Aorta (tissue), 5 donors: ENCODE measurements at regions not wholly inside any gene's neighbourhood (a gene's known extent, or its start where the extent isn't known, plus 50 kb on each side); places are given as distances from the start of the nearest gene placed in this dataset.

Experiments used
- ATAC-seq: fragments of 200-7000 bp; cut with Tn5 transposase; one replicate; pipeline ENCODE4 v1.9.1; 2022; ENCODE audit warnings: moderate library complexity; ENCODE audit not compliant: low FRiP score
- DNase-seq, 2 donors: peaks; one replicate each; pipeline ENCODE4 v3.0.0-alpha.2; 2020
- H3K27ac ChIP-seq, 2 donors: one replicate each; pipeline ENCODE4 v1.5.1; 2013; ENCODE audit warnings: low read length in 2 of 2, mild to moderate bottlenecking in 2 of 2, moderate library complexity in 2 of 2, control low read depth in 1 of 2, inconsistent platforms in 1 of 2, low read depth in 1 of 2
- H3K27me3 ChIP-seq, 2 donors: one replicate each; pipeline ENCODE4 v1.6.1; 2013; ENCODE audit warnings: control low read depth in 1 of 2, low read length in 1 of 2, mild to moderate bottlenecking in 1 of 2, moderate library complexity in 1 of 2; ENCODE audit not compliant: insufficient read depth in 2 of 2, control insufficient read depth in 1 of 2
- H3K36me3 ChIP-seq, 2 donors: one replicate each; pipeline ENCODE4 v1.6.1; 2013; ENCODE audit warnings: control low read depth in 1 of 2, low read length in 1 of 2, mild to moderate bottlenecking in 1 of 2; ENCODE audit not compliant: insufficient read depth in 2 of 2, control insufficient read depth in 1 of 2
- H3K4me1 ChIP-seq, 2 donors: one replicate each; pipeline ENCODE4 v1.6.1; 2013; ENCODE audit warnings: low read length in 2 of 2, control low read depth in 1 of 2, mild to moderate bottlenecking in 1 of 2, moderate library complexity in 1 of 2; ENCODE audit not compliant: insufficient read depth in 2 of 2, control insufficient read depth in 1 of 2
- H3K4me3 ChIP-seq, 2 donors: one replicate each; pipeline ENCODE4 v1.5.1; 2013; ENCODE audit warnings: low read length in 2 of 2, control low read depth in 1 of 2, mild to moderate bottlenecking in 1 of 2
- H3K9me3 ChIP-seq: one replicate; pipeline ENCODE4 v1.6.1; 2013; ENCODE audit warnings: mild to moderate bottlenecking, low read length; ENCODE audit not compliant: control insufficient read depth
- WGBS, 2 donors: extraction: QIAGEN DNeasy Blood & Tissue Kit; methylation state at CpG; one replicate each; pipeline ENCODE4 v1.1.7; 2013; 5-methylcytosine and 5-hydroxymethylcytosine counted together
- intact Hi-C, 2 donors: fragments of 100-400 bp; cut with DNase I; formaldehyde crosslinking; loops; one replicate each; pipeline versions ENCODE4 v1.14.2 to v1.15.0; 2022
- donor health status: healthy with polysubstance abuse.
- donor health status: Bipolar disorder and iron deficiency.
- donor health status: DM: no; HTN: no; CAD: no.
- donor health status: DM: no; HTN: no; CAD: no.
- donor health status: DM: yes; HTN: yes; CAD: no.

- no peak overlapping the region for H3K4me3 ChIP-seq
- H3K27ac ChIP-seq, result no peak overlapping the region
- 94% methylated on average over 7 of the region's 7 CpGs for WGBS, 2 donors
- intact Hi-C loops, result no loop called here
- H3K36me3 ChIP-seq, result no peaks in the 10 kb centered on the region
- no peaks in the 10 kb centered on the region for H3K4me1 ChIP-seq
- DNase-seq (no peak), ATAC-seq (no peak)
- no peaks in the 10 kb centered on the region for H3K27me3 ChIP-seq
- H3K9me3 ChIP-seq, result peaks cover 2% of the 10 kb centered on the region
Measured at GRCh38 chr6:148081076-148081475, 261.6 kb upstream of the SASH1 start.

GRCh38 chr6:148082044-148082443, 260.6 kb upstream of the SASH1 start:
- Histone ChIP-seq H3K27me3 (no peaks in the 10 kb centered on the region), H3K4me1 (no peaks in the 10 kb centered on the region), H3K9me3 (no peaks in the 10 kb centered on the region), H3K4me3 (no peak overlapping the region), H3K36me3 (no peaks in the 10 kb centered on the region), H3K27ac (no peak overlapping the region)
- DNase-seq, result no peak
- ATAC-seq, result no peak
- intact Hi-C loops, result no loop called here
- 47 to 48% methylated on average over 2 of the region's 2 CpGs for WGBS, 2 donors

GRCh38 chr6:148082696-148083095, 259.9 kb upstream of the SASH1 start:
- Histone ChIP-seq H3K9me3 (no peaks in the 10 kb centered on the region), H3K36me3 (no peaks in the 10 kb centered on the region), H3K4me3 (no peak overlapping the region), H3K27me3 (no peaks in the 10 kb centered on the region), H3K27ac (no peak overlapping the region), H3K4me1 (no peaks in the 10 kb centered on the region)
- ATAC-seq (no peak), DNase-seq (no peak)
- intact Hi-C loops, result no loop called here
- WGBS, 2 donors, result 87 to 89% methylated on average over 2 of the region's 2 CpGs

GRCh38 chr6:148085631-148086331, 256.9 kb upstream of the SASH1 start:
- H3K27me3 ChIP-seq, result no peaks in the 10 kb centered on the region
- H3K9me3 ChIP-seq, result peaks cover 2% of the 10 kb centered on the region
- DNase-seq, result no peak
- H3K4me3 ChIP-seq, result no peak overlapping the region
- H3K36me3 ChIP-seq, result no peaks in the 10 kb centered on the region
- H3K4me1 ChIP-seq, result no peaks in the 10 kb centered on the region
- WGBS, 2 donors, result 93 to 95% methylated on average over 3 of the region's 3 CpGs
- no peak for ATAC-seq
- H3K27ac ChIP-seq, result no peak overlapping the region
- intact Hi-C loops, result no loop called here

- no peak for ATAC-seq
- H3K27me3 ChIP-seq, result no peaks in the 10 kb centered on the region
- 95 to 97% methylated on average over 1 of the region's 1 CpG for WGBS, 2 donors
- H3K4me1 ChIP-seq, result no peaks in the 10 kb centered on the region
- no peak for DNase-seq
- peaks cover 3% of the 10 kb centered on the region for H3K9me3 ChIP-seq
- intact Hi-C loops, result no loop called here
- H3K27ac ChIP-seq, result no peak overlapping the region
- H3K36me3 ChIP-seq, result no peaks in the 10 kb centered on the region
- no peak overlapping the region for H3K4me3 ChIP-seq
Measured at GRCh38 chr6:148086386-148086785, 256.3 kb upstream of the SASH1 start.

- WGBS, 2 donors, result 66 to 75% methylated on average over 3 of the region's 3 CpGs
- Histone ChIP-seq H3K4me1 (no peaks in the 10 kb centered on the region), H3K27me3 (no peaks in the 10 kb centered on the region), H3K9me3 (peaks cover 3% of the 10 kb centered on the region), H3K27ac (no peak overlapping the region), H3K36me3 (no peaks in the 10 kb centered on the region), H3K4me3 (no peak overlapping the region)
- ATAC-seq (no peak), DNase-seq (no peak)
- intact Hi-C loops, result no loop called here
Measured at GRCh38 chr6:148086843-148087242, 255.8 kb upstream of the SASH1 start.

- no peak overlapping the region for H3K4me3 ChIP-seq
- no peaks in the 10 kb centered on the region for H3K27me3 ChIP-seq
- no peak for ATAC-seq
- no peak for DNase-seq
- H3K9me3 ChIP-seq, result peaks cover 3% of the 10 kb centered on the region
- H3K27ac ChIP-seq, result no peak overlapping the region
- 92 to 94% methylated on average over 3 of the region's 3 CpGs for WGBS, 2 donors
- H3K4me1 ChIP-seq, result no peaks in the 10 kb centered on the region
- no peaks in the 10 kb centered on the region for H3K36me3 ChIP-seq
- intact Hi-C loops, result no loop called here
Measured at GRCh38 chr6:148087659-148088058, 255.0 kb upstream of the SASH1 start.

- 93% methylated on average over 2 of the region's 2 CpGs for WGBS, 2 donors
- intact Hi-C loops, result no loop called here
- Histone ChIP-seq H3K4me3 (no peak overlapping the region), H3K9me3 (peaks cover 3% of the 10 kb centered on the region), H3K27me3 (no peaks in the 10 kb centered on the region), H3K36me3 (no peaks in the 10 kb centered on the region), H3K27ac (no peak overlapping the region), H3K4me1 (no peaks in the 10 kb centered on the region)
- ATAC-seq (no peak), DNase-seq (no peak)
Measured at GRCh38 chr6:148090326-148090725, 252.3 kb upstream of the SASH1 start.

- intact Hi-C loops, result no loop called here
- no peaks in the 10 kb centered on the region for H3K36me3 ChIP-seq
- no peak overlapping the region for H3K4me3 ChIP-seq
- peaks cover 3% of the 10 kb centered on the region for H3K9me3 ChIP-seq
- no peak overlapping the region for H3K27ac ChIP-seq
- H3K4me1 ChIP-seq, result no peaks in the 10 kb centered on the region
- DNase-seq (no peak), ATAC-seq (no peak)
- H3K27me3 ChIP-seq, result no peaks in the 10 kb centered on the region
Measured at GRCh38 chr6:148091394-148091793, 251.2 kb upstream of the SASH1 start.
